Ureter (tissue), 1 donor: ENCODE measurements at regions not wholly inside any gene's neighbourhood (a gene's known extent, or its start where the extent isn't known, plus 50 kb on each side); places are given as distances from the start of the nearest gene placed in this dataset.

Experiments used
- DNase-seq: peaks from one replicate; pipeline ENCODE4 v3.0.0-alpha.2; 2020; ENCODE audit warnings: low spot score
- donor health status: DM: yes; HTN: yes; CAD: no.

DNA sequence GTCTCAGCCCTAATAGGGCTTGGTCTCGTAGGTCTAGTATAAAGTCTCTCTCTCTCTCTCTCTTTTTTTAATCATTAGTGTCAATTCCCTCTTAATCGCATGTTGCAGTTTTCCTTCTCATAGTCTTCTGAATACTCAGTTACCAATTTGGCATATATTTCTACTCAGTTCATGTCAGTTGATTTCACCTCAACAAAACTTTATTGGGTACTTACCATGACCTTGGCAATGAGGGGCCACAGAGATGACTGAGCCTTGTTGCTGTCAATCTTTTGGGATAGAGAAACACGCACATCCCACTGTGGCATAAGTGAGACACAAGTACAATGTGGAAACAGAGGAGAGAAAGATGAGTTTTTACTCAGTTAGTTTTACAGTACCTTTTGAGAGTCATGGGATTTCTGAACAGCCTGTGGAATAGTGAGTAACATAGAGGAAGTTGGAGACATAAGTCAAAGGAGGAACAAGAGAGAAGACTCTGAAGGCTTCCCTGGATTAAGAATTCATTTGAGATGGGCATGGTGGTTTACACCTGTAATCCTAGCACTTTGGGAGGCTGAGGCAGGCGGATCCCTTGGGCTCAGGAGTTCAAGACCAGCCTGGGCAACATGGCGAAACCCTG lies 150.2 kb upstream of the CBLB start:
- no peak for DNase-seq

DNA sequence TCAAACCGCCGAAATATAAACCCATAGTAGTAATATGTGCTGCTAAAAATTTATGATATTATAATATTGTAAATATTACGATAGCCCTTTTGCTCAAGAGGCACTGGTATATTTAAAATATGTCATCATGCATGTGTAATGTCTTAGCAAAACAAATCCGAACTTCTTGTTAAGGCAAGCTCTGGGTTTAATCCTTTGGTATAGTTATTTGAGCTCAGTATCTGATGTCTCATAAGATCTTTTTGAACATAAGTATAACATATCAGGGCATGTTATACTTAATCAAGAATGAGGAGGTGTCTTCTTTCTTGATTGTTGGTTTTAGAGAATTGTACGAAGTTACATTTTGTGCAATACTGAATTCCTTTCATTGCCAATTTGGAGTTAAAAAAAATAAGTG lies 154.1 kb upstream of the CBLB start:
- DNase-seq: no peak

DNA sequence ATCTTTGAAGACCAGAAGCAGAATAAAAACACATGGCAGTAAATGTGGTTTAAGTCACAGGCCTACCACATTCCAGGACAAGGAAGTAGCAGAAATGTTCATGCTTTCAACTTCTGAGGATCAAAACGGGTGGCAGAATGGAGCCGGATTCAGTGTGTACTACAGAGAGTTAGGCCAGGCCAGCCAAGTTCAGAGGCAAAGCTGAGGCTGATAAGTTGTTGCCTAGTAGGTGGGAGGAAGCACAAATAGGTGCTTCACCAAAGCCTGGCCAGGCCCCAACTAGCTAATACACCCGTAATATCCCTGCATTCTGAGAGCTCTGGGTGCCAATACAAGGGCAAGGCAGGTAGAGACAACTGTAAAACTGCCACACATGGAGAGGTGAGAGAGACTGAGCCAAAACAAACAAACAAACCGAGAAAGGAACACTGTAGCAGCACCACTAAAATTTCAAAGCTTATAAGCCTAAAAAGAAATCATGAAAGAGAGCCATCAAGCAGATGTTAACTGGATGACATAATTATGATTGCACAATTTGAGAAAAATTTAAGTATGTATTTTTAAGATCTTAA lies 156.4 kb upstream of the CBLB start:
- DNase-seq: no peak

DNA sequence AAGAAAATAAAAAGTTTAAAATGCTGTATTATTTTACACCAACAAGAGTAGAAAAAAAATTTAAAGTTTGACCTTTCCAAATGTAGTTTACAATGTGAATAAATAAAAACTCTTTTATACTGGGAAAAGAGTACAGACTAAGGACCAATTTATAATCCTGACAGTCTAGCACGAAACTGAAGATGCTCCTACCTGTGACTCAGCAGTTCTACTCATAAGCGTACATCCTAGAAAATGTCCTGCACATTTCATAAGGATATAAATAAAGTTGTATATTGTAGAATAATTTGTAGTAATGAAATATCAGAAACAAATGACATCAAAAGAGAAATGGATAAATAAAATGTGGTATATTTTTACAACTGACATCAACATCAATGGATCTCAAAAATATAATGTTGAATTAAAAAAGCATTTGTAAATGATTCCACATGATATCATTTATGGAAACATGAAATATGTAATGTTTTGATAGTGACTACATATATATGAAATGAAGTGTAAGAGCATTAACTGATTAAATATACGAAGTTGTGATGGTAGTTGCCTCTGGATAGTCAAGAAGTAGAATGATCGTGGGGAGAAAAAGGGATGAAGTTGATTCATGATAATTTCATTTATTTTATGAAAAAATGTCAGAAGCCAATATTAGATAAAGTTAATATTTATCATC lies 161.3 kb upstream of the CBLB start:
- no peak for DNase-seq

DNA sequence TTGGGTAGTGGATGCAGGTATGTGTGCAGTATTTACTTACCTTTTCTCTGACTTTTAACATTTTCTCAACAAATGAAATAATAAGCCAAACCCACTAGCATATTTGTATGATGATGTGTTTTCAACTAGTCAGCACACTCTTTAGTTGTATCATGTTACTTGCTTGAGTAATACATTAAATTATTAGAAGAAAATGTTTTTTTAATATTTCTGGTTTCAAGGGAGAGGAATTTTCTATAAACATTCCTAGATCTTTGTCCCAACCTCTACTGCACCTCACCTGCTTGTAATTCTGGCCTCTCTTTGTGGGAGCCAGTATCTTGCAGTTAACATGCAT lies 161.8 kb upstream of the CBLB start:
- no peak for DNase-seq

DNA sequence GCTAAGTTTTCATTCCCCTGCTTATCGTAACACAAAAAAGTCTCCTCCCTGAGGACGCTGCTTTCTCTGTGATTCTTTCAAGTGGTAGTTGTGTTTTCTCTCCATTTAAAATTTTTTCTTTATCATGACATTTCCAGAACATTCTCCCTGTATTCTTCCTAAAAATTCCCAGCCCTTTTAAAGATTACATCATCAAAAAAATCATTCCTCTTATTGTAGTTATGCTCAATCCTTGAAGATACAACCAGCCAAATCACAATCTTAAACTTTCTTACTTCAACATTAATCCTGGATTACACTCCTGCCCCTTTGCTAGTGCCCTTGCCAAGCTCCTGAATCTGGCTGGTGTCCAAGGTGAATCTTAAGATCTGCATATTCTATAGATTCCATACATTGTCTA lies 163.7 kb upstream of the CBLB start:
- no peak for DNase-seq

DNA sequence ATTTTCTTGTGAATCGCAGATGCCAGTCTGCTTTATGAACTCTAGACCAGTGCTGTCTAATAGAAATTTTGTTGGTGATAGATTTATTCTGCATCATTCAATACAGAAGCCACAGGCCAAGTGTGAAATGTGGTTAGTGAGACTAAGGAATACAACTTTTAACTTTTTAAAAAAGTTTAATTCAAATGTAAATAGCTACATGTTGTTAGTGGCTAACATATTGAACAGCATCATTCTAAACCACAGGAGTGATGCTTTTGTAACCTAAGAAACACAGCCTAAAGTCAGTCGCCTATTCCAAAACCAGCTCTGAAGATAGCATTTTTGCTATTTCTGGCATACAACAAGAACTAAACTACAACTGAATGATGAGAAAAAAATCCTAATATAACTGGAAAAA lies 164.8 kb upstream of the CBLB start:
- DNase-seq: no peak

DNA sequence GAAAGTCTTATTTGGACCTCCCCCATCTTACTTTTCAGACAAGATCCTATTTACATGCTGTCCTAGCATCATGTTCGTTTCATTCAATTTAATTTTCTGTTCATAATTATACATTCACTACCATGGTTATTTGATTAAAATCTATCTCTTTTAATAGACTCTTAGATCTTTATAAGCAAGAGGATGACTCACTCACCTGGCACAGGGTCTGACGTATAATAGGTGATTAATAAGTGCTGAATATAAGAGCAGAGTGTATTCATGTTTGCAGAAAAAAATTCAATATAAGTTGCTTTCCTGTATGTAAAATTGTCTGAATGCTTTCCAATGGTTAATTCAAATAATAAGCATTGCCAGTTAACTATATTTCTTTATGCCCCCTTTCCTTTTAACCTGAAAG lies 165.5 kb upstream of the CBLB start:
- DNase-seq: no peak

DNA sequence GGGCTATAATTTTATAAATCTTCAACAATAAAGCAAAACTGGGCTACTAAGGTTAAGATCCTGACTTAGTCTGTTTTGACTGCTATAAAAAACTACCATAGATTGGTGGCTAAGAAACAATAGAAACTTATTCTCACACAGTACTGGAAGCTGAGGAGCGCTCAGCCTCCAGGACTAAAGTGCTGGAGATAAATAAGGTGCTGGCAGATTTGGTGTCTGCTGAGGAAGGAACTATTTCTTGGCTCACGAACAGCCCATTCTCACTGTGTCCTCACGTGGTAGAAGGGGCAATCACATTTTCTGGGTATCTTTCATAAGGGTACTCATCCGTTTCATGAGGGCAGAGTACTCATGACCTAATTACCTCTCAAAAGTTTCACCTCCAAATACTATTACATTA lies 166.8 kb upstream of the CBLB start:
- no peak for DNase-seq

DNA sequence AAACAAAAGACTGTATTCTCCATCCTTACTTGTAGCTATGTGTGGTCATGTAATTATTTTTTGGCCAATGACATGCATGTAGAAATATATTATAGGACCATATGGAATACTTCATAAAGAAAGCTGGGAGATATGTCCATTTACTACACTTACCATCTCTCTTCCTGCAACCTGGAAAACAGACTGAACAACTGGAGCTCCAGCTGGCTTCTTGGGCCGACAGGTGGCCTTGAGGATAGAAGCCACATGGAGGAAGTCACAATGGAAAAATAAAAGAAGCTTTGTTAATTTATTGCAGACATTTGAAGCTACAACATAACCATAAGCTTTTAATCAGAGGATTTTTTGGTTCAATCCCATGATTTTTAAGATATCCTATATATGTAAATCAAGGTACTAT lies 167.9 kb upstream of the CBLB start:
- DNase-seq: no peak

DNA sequence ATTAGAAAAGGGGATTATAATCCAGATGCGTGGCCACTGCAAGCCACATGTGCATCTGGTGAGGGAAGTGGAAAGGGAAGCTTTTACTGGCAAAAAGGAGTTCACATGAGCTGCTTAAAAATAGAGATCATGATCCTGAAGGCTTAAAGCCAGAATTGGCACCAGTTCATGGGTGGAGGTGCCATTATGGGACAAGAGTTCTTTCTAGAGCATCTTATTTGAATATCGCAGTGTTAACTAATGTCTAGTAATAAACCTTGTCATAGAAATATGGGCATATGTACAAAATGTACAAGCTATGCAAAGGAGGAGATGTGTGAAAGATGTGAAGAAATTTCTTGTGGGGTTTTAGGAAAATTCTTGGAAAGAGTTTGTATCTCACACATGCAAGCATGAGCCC lies 178.4 kb upstream of the CBLB start:
- no peak for DNase-seq

DNA sequence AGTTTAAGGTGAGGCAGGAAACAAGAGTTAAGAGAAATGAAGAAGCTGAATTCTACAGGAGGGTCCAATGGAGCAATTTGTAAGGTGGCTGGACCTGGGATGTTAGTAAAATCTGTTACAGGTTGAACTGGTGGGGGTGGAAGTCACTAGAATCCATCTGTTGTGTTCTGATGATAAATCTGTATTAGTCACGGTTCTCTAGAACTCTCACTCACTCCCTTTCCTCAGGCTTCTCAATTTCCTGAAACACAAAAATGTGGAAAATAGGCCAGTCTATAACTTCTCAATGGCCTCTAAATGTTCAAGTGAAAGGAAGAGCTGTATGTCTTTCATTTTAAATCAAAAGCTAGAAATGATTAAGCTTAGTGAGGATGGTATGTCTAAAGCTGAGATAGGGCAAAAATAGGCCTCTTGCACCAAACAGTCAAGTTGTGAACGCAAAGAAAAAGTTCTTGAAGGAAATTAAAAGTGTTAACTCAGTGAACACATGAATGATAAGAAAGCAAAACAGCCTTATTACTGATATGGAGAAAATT lies 180.2 kb upstream of the CBLB start:
- DNase-seq: no peak

DNA sequence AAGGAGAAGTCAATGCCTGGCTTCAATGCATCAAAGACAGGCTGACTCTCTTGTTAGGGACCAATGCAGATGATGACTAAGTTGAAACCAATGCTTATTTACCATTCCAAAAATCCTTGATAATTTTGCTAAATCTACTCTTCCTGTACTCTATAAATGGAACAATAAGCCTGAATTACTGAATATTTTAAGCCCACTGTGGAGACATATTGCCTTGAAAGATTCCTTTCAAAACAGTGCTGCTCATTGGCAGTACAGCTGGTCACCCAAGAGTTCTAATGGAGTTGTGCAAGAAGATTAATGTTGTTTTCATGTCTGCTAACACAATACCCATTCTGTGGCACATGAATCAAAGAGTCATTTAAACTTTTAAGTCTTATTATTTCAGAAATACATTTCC lies 181.0 kb upstream of the CBLB start:
- DNase-seq: no peak

DNA sequence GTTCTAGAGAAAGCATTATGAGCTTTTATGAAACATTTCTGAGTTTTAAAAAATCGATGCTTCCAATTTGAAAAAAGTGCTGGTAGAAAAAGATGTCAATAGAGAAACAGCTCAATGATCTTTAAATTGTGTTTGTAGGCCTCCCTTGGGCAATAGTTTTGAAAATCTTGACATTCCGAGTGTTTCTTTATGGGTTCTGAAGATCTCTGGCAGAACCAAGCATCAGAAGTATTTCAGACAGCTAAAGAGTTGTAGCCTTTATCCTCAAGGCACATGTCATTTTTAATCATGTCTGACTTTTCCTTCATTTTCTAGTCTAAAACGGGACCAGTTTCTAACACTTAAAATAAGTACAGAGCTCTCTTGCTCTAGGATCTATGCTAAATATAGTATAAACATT lies 188.1 kb upstream of the CBLB start:
- DNase-seq: no peak

DNA sequence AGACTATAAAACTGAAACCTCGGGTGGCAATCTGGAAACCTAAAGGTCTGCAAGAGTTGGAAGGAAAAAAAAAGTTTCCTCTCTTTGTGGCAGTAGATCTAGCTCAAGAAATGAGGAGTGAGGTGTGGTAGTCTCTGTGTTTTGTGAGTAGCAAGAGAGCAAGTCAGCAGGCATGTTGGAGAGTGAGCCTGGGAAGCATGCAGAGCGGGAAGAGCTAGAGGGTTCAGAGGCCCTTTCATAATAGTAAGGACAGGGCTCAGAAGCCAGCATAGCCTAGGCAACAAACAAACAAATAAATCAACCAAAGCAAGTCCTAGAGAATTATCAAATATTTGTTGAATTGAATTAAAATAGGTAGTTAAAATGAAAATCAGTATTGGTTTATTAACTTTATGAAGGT lies 189.7 kb upstream of the CBLB start:
- no peak for DNase-seq

DNA sequence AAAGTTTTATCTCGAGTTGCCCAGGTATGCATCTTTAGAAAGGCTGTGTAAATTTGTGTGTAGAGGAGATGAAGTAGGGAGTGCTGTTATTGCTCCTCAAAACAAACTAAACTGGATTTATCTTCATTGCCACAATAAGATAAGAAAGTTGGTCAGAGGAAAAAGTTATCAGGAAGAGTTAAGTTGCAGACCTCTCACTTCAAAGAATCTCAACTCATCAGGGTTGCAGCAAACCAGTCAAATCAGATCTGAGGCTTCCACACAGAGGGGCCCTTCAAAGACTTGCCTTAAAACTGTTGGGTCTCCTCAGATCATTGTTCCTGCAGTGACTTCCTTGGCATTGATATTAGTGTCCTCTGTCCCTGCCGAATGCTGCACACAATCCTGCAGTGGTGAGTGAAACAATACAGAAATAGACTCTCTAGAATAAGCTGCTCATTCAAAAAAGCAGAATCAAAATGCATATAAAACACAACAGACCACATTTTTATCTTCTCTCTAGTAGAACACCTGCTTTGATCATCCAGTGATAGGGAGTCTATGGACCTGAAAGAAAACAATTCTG lies 191.2 kb upstream of the CBLB start:
- no peak for DNase-seq

DNA sequence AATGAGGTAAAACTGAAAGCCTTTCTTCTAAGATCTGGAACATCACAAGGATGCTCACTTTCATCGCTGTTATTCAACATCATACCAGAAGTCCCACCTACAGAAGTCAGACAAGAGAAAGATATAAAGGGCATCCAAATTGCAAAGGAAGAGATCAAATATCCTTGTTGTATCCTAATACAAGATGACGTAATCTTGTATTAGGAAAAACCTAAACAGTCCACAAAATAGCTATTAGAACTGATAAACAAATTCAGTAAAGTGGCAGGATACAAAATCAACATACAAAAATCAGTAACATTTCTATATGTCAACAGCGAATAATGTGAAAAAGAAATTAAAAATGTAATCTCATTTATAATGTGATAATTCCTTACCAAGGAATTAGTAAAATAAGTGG lies 195.1 kb upstream of the CBLB start:
- DNase-seq: no peak

DNA sequence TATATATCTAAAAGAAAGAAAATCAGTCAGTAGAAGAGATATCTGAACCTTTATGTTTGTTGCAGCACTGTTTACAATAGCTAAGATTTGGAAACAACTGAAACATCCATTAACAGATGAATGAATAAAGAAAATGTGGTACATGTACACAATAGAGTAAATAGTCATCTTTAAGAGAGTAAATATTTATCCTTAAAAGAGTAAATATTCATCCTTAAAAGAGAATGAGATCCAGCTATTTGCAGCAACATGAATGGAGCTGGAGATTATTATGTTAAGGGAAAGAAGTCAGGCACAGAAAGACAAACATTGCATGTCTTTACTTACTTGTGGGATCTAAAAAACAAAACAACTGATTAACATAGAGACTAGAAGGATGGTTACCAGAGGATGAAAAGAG lies 197.0 kb upstream of the CBLB start:
- DNase-seq: no peak

DNA sequence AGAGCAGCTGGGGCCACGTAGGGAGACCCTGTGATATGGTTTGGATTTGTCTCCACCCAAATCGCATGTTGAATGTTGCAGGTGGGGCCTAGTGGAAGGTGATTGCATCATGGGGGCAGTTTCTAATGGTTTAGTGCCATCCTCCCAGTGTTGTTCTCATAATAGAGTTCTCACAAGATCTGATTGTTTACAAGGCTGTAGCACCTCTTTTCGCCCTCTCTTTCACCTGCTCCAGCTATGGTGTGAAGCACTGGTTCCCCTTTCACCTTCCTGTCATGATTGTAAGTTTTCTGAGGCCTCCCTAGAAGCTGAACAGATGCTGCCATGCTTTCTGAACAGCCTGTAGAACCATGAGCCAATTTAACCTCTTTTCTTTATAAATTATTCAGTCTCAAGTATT lies 198.9 kb upstream of the CBLB start:
- no peak for DNase-seq

DNA sequence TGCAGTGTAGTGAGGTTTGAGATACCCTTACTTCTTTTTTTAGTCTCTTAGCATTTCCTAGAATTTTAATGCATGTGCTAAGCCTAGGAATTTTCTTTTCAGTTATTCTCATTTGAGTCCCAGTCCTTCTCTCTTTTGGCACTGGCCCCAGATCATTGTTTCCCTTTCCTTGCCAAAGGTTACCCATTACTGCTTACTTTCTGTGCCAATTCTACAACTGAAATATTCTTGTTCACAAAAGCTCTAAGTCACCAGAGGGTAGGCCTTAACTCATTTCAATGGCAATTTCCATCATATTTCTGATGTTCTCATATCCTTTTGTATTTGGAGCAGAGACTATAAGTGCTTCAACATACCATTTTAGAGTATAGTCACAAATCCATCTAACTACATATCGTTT lies 199.6 kb upstream of the CBLB start:
- no peak for DNase-seq

DNA sequence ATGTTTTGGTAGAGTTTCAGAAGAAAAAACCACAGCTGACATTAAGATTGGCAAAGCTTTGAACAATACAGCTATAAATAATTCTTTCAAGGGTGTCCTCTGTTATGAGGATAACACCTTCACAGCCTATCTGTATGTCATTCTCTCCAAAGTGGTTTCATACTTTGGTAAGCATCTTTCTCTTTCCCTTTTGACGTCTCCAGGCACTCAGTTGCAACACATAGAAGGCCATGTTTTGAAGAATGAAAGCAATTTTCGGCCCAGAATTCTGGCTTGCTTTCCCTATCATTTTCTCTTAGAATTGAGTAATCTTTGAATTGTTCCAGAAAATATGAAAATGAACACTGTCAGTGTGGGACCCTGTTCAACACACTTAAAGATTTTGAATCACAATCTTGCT lies 200.0 kb upstream of the CBLB start:
- DNase-seq: no peak

DNA sequence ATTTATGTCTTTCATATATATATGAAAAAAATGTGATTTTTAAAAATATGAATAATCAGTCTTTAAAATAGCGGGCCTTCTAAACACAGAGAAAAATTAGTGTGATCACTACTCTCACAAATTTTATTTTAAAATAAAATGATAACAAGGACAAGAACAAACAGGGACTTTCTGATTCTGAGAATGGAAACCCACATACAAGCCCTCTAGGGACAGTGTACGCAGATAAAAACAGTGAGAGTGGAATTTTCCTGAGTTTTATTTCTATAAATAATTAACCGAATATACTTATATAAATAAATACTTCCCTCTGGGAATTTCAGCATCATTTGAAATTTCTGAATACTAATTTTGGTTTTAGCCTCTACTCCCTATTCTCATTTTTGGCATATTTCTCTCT lies 201.4 kb upstream of the CBLB start:
- no peak for DNase-seq

DNA sequence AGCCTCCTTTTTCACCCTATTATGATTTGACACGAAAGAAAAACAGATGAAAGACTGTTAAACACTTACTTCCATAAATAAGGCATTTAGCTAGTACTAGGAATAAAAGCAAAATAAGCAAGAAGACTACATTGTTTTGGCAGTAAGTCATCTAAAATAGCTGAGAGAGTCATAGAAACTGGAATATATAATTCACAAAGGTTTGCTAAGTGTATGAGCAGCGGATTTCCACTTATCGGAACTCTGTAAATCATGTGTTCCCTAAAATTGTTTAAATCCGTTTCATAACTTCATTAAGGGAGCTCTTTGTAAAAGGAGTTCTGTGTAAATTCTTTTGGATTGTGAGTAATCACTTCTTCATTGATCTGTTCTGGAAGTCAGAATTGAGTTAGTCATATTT lies 202.5 kb upstream of the CBLB start:
- no peak for DNase-seq
